SKM-1 (cell line): ENCODE measurements at regions not wholly inside any gene's neighbourhood (a gene's known extent, or its start where the extent isn't known, plus 50 kb on each side); places are given as distances from the start of the nearest gene placed in this dataset.

Source experiments
- DNase-seq: peaks from one replicate; lab custom pipeline; 2025; ENCODE audit not compliant: unreplicated experiment; lab: John Stamatoyannopoulos, UW

DNA sequence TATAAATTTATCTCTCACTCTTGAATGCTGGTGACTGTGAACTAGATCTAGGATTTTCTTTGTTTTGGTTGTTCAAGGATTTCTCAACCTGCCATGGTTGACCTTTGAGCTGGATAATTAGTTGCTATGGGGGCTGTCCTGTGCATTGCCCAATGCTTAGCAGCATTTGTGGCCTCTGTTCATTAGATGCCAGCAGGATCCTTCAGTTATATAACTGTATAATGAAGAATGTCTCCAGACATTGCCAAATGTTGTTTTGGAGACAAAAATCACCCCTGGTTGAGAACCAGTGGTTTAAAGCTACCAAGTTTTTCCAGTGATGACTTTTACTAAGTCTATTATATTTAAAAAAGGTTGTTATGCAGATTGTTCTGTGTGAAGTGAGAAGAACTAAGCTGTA, 147.9 kb upstream of the STXBP6 start:
- DNase-seq: no peak

DNA sequence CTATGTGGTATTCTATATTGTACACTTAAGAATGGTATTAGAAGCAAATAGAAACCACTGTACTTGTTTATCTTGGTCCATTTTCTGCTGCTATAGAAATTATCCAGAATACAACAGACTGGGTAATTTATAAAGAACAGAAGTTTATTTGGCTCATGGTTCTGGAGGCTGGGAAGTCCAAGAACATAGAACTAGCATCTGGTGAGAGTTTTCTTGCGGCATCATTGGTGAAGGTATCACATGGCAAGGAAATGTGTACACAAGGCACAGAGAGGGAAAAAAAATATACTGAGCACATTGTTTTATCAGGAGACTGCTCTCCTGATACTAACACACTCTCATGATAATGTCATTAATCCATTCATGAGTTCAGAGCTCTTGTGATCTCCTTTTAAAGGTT, 130.3 kb upstream of the STXBP6 start:
- DNase-seq: no peak

DNA sequence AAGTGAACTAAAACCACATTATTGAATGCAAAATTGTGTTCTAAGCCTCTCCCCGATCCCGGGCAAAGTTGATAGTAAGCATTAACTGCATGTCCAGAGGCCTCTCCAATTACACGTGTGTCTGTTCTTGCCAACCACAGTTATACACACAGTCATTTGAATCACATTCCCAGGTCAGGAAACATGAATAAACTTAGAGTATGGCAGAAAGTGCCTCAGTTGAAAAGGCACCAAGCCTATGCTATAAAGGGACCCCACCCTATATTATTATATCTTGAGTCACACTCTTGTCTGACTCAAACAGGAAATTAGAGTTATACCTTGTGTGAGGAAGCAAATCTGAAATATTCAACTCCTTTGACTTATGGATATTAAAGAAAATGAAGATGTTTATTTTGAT, 128.3 kb upstream of the STXBP6 start:
- no peak for DNase-seq

DNA sequence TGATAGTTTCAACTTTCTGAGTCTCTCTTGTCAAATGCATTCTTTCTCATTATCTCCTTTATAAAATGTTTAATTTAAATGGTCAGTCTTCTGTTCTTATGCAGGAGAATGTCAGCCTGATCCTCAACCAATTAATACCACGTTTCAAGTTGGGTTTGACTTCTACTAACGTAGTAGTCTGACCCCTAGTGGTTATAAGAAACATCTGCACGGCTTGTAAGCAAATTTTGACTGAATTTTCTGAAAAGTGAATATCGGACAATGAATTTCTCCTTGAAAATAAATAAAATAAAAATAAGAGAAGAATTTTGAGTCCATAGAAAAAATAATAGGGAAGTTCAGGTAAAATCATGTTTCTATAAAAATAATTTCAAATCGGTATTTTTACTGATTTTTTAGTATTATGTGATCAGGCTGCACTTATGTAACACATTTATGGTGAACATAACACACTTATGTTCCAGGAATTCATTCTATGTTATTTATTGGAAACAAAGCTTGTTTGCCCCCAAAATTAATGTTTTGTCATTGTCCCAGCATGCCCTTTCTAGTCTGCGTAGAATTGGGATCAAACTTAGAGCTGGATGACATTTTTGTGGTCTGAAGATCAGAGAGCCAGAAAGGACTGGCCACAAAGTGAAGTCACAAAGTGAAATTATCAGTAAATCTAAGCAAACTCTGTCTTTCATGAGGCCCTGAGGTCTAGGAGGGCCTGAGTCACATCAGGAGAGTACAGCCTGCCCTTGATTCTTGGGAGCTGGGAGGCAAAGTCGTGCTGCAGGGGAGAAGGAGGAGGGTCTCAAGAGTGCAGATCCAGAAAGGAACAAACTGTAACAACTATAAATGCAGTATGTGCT, 101.2 kb upstream of the STXBP6 start:
- DNase-seq: peak; percentile 7

DNA sequence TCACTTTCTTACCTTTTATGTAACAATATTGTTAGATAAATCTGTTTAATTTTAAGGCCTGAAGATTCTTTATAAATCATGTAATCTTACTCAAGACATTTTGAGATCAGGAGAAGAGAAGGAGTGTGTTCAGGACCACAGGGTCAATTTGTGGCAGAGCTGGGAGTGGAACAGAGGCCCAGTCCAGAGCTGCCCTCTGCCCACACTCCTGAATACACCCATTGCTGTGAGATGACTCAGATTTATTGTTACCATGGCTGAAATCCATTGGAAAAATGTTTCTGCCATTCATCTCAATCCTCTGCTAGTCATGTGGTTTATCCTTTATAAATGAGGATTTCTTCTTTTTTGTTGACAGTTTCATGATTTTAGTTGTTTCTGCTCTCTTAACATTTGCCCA, 100.5 kb upstream of the STXBP6 start:
- no peak for DNase-seq

DNA sequence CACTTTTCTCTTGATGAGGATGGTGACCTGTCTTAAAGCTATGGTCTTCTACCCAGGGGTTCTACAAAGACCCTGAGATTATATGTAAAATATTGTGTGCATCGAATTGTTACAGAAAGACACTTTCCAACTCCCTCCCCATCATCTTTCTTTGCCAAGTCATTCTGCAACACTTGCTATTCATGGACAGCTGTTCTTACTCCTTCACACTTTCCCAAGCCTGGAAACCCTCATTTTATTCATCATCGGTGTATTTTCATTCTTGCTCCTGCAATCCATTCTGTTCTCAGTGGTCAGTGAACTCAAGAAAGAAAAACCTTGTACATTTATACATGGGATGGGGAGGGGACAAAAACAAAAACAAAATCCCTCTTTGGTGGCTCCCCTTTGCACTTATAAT, 90.5 kb upstream of the STXBP6 start:
- DNase-seq: no peak

DNA sequence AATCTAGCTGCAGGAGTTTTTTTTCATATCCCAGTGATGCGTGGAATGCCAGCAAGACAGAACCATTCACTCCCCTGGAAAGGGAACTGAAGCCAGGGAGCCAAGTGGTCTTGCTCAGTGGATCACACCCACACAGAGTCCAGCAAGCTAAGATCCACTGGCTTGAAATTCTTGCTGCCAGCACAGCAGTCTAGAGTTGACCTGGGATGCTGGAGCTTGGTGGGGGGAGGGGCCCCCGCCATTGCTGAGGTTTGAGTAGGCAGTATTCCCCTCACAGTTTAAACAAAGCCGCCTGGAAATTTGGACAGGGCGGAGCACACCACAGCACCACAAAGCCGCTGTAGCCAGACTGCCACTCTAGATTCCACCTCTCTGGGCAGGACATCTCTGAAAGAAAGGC, 86.9 kb upstream of the STXBP6 start:
- no peak for DNase-seq

DNA sequence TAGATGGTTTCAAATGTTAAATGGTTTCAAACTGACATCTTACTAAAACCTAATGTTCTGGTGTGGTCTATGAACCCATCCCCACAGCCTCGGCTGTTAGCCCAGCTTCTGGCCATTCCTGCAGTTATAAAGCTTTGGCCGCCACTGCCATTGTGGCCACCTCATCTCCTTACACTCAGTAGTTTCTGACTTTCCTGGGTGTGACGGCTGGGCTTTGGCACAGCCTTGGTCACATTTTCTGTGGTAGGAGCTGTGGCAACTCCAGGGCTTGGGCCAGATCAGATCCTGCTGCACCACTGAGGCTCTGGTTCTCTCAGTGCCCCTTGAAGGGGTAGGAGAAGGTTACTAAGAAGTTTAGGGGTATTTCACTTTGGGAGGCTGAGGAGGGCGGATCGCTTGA, 84.2 kb upstream of the STXBP6 start:
- no peak for DNase-seq

DNA sequence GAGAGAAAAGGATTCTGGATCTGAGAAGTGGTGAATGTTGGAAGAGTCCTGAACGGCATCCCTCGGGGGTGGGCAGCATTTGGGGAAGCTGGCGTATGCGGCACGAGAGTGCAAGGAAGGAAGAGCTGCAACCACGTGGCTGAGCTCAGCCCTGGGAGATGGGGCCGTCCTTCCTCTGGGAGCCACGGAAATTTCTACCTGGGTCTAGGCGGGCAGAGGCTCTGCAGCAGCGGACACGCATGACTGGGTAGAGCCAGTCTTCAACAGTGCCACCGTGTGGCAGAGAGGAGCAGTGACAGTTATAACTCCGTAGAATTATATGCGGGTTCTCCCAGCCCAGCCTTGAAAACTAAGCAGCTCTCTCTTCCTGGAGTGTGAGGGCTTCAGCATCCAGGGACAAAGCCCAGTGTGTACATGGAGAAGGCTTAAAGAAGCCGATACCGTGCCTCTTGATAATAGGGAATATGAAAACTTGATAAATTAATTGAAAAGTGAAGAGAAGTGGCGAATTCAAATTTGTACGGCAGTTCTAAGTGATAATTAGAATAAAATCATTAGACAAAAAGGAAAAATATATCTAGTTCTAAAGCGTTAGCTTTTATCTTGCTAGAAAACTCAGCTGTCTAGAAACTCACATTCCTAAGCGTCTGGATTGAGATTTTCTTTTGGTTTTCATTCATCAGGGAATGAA, 82.9 kb upstream of the STXBP6 start:
- peak; percentile 4 for DNase-seq

DNA sequence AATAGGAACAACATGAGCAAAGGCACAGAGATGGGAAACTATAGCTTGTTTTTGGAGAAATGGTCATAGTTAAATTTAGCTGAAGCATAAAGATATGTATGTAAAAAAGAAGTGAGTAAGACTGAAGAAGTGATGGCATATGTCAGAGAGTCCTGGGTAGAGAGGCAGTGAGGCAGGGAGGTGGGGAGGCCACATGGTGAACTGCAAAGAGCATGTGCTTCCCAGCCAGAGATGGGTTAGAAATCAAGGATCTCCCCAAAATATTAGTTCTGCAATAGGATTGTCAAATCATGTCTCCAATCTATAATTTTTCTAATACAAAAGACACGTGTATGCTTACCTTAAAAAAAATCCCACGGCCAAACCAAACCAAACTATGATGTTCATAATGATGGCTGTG, 82.1 kb upstream of the STXBP6 start:
- DNase-seq: no peak

DNA sequence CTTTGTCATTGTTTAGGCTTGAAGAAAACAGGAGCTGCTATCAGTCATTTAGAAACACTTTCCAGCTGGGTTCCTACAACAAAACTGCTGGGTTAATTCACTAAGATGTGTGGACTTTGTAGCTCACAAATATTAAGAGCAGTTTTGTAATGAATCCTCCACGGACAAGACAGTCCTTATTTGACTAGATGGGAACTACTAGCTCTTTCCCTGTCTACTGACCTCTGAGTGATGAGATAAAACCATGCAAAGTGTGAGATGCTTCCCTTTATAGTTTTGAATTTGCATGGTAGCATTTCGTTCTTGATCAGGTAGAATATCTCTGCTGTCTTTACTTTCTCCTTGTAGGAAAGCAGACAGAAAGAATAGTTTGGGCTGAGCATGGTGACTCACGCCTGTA, 72.9 kb upstream of the STXBP6 start:
- DNase-seq: no peak

DNA sequence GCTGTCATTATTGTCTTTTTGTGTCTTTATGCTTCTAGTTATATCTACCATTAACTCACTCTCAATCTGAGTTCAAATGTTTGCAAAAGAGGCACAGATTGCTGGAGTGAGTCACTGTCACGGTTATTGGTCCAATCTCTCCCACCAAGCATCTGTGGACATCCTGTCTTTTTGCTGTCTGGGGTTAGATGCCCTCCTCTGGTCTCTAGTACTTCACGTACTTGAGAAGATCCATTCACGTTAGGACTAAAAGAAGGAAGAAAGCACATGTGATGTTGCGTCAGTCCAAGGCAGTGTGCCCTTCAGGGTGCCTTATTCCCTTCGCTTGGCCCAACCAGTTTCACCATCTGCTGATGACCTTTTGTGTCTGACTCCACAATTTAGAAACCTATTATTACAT, 72.3 kb upstream of the STXBP6 start:
- no peak for DNase-seq

DNA sequence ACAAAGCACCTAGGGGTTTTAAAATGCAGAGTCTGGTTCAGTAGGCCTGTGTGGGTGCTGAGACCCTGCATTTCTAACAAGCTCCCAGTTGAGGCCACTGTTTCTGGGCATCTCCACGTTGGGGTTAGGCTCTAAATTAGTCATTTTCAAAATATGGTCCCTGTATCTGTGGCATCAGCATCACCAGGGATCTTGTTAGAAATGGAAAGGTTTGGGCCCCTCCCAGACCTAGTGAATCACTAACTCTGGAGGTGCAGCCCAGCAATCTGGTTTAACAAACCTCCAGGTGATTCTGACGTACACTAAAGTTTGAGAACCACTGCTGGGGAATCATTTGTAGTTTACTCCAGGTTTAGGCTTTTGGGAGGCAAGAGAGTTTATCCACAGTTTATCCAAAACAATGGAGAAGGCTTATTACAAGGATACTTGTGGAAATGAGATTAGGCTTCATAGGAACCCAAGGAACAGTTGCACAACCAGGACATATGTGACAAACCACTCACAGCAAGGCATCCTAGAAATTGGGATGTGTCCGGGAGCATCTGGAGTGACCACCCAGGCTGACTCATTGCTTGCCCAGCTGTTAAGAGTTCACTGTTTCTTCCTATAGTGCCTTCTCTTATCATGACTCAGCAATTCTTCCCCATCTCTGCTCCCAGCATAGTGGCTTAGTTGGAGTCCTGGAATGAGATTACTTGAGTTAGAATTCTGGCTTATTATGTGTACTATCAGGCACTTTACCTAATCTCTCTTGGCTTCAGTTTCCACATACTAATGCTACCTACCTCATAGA, 71.6 kb upstream of the STXBP6 start:
- no peak for DNase-seq

DNA sequence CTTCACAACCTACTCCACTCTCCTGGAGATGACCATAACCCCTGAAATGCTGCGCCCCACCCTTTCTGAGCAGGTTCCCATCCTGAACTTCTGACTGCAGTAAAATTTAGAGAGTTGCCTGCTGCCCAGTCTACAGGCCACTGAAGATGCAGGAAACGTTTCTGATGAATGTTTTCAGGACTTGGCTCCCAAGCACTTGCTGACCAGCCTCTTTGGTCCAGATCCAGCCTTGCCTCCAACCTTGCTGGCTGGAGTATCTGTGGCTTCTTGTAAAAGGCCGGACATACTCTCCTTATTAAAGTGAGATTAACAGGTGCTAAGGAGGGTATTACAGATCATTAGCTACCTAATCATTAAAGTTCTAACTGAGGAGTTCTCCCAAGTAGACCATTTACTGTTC, 70.3 kb upstream of the STXBP6 start:
- DNase-seq: no peak

DNA sequence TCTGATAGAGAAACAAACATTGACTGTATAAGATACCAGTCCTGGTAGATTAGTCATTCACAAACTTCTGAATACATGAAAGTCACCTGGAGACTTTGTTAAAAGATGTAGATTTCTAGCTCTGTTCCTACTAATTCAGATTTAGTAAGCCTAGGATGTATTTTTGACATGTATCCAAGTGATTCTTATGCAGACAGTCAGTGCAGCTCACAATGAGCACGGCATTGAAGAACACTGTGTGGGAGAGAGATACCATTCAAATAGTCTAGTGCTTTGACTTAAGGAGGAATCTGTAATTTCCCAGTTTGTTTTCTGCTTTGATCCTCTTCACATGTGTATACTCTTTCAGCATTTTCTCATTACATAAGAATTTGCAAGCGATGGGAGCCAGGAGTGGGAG, 68.7 kb upstream of the STXBP6 start:
- DNase-seq: no peak

DNA sequence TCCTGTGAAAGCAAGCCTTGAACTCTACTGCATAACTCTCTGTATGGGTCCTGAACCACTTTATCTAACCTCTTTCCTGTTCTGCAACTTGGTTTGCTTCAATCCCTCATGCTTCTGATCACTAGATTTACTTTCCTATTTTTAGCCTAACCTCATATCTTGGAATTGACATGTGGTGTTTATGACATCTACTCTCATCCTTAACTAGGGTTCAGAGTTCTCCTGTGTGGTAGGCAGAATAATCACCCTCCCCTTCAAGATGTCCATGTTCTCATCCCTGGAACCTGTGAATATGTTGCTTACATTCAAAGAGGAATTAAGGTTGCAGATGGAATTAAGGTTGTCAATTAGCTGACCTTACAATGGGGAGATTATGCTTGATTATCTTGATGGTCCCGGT, 67.4 kb upstream of the STXBP6 start:
- no peak for DNase-seq

DNA sequence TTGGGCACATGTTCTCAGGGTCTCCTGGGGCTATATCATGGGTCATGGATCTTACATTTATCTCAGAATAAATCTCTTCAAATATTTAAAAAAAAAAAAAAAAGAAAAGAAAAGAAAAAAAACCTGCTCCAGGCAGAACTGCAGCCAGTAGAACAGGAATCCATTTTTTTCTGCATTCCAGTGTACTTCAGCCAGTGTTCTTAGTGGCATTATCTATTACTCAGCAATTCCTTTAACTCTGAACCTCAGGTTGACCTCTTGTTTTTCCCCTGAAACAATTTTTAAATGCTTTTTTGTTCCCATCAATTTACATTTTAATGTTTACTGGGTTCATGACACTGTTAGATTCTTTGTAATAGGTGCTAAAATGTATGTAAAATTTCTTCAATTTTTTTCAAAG, 66.7 kb upstream of the STXBP6 start:
- no peak for DNase-seq

DNA sequence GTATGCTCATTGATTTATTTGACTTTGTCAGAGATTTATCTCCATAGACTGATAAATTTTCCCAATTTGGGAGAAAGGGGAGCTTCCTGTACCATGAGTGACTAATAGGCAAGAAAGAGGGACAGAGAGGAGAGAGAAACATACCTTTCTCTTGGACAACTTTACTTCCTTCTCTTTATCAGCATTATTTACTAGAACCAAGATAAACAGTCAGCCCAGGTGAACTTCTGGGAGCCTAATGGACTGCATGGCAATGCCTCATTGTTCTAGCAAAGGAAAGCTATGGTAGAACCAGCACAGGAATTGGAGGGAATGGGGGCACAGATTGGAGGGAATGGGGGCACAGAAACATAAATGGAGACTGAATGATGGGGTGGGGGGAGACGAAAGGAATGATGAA, 63.4 kb upstream of the STXBP6 start:
- no peak for DNase-seq

DNA sequence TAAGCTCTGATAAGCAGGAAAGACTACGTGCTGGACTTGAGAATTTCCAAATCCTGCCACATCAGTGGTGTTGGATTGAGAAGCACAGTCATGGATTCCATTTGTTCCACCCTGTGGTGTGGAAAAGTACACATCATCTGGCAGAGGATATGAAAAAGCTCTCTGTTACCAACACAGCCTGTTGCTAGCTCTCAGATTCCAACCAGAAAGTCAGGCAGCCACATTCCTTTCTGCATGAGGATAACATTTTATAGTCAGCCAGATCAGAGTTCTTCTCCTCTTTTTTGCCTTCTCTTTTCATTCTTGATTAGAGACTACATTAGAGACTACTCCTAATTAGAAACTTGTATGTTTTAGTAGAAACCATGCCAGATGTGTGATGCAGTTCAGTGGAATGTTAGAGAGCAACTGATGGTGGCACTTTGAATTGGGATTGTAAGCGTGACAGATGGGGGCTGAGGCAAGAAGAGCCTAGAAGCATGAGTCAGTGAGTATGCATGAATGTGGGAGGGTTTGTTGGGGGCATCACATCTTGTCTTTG, 61.2 kb upstream of the STXBP6 start:
- DNase-seq: no peak

DNA sequence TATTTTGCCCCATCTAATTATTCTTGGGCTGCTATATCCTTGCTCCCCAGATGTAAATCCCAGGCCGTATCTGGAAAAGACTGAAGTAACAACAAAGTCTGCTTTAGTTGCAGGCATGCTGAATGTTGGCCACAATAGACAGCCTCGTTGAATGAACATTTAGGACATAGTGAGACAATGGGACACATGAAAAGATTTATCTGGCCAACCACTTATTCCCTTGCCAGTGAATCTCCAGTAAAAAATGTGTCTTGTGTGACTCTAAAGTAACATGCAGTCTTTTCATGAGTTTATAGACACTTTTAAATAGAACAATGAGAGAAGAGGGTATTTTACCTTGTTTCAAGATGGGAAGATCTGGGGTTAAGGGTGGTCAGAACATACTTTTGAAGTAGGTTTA, 60.2 kb upstream of the STXBP6 start:
- DNase-seq: no peak

DNA sequence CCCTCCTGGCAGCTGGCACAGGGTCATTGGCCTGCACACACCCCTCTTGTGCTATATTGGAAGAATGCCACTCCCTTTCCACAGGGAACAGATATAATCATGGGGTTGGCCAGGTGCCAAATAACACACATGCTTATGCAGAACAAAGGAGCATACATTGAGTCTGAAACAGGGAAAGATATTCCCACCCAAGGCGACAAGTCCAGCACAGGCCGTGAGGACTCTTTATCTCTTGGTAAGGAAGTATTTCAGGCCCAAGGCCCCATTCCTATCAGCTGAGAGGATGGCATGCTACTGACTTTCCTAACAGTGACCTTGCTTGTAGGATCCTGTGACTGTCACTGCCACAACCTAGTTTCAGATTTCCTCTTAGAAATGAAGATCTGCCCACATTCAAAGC, 59.0 kb upstream of the STXBP6 start:
- DNase-seq: no peak

DNA sequence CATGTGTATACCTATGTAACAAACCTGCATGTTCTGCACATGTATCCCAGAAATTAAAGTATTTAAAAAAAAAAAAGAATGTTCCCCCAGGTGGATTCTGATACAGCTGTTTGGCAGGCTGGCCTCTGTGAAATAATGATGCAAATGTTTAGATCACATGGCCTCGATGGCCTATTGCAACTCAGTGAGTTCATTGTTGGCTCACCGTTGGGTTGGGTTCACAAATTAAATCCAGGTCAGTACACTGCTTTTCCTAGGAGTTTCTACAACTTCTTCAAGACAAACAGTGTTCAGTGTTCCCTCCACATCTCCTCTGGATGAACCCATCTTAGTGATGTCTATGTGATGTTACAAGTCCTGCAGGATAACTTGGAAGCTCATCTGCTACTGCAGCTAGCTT, 58.3 kb upstream of the STXBP6 start:
- no peak for DNase-seq
